KMS-11 (cell line): ENCODE measurements at regions not wholly inside any gene's neighbourhood (a gene's known extent, or its start where the extent isn't known, plus 50 kb on each side); places are given as distances from the start of the nearest gene placed in this dataset.

ENCODE experiments used
- H2AFZ ChIP-seq: fragments of 200-600 bp; sonication (generic); 2 replicates; pipeline ENCODE4 v1.6.1; 2016; ENCODE audit warnings: antibody characterized with exemption, mixed run types, low read depth
- H3K27ac ChIP-seq: fragments of 200-600 bp; sonication (generic); 2 replicates; pipeline ENCODE4 v1.6.1; 2016; ENCODE audit warnings: mild to moderate bottlenecking, mixed run types
- H3K27me3 ChIP-seq: fragments of 200-600 bp; sonication (generic); 2 replicates; pipeline ENCODE4 v1.6.1; 2017; ENCODE audit warnings: mild to moderate bottlenecking, low read depth, mixed run types, moderate library complexity; ENCODE audit not compliant: insufficient read depth
- H3K36me3 ChIP-seq: fragments of 200-600 bp; sonication (generic); 2 replicates; pipeline ENCODE4 v1.6.1; 2017; ENCODE audit warnings: mild to moderate bottlenecking, mixed run types; ENCODE audit not compliant: insufficient read depth
- H3K4me1 ChIP-seq: fragments of 200-600 bp; sonication (generic); 2 replicates; pipeline ENCODE4 v1.6.1; 2016; ENCODE audit warnings: mild to moderate bottlenecking, low read depth, mixed run types; ENCODE audit not compliant: poor library complexity, severe bottlenecking
- H3K4me2 ChIP-seq: fragments of 200-600 bp; sonication (generic); 2 replicates; pipeline ENCODE4 v1.7.0; 2016; ENCODE audit warnings: mild to moderate bottlenecking, mixed run types
- H3K4me3 ChIP-seq: fragments of 200-600 bp; sonication (generic); IDR thresholded peaks from 2 replicates; pipeline ENCODE4 v1.6.1; 2017; ENCODE audit warnings: low read depth, low read length, mixed read lengths; ENCODE audit not compliant: insufficient read depth
- H3K79me2 ChIP-seq: fragments of 200-600 bp; sonication (generic); 2 replicates; pipeline ENCODE4 v1.6.1; 2016; ENCODE audit warnings: low read depth, mixed run types; ENCODE audit not compliant: insufficient read depth
- H3K9ac ChIP-seq: fragments of 200-600 bp; sonication (generic); 2 replicates; pipeline ENCODE4 v1.6.1; 2016; ENCODE audit warnings: mild to moderate bottlenecking, mixed run types
- H4K20me1 ChIP-seq: fragments of 200-600 bp; sonication (generic); 2 replicates; pipeline ENCODE4 v1.6.1; 2016; ENCODE audit warnings: mild to moderate bottlenecking, mixed run types; ENCODE audit not compliant: insufficient read depth
- TF ChIP-seq, protein P1 (sequence below): fragments of 200-600 bp; sonication (generic); conservative IDR thresholded peaks from 2 replicates; pipeline ENCODE4 v1.6.1; 2017; ENCODE audit warnings: low read depth, mild to moderate bottlenecking, antibody characterized with exemption, low read length, moderate library complexity, mixed read lengths

DNA sequence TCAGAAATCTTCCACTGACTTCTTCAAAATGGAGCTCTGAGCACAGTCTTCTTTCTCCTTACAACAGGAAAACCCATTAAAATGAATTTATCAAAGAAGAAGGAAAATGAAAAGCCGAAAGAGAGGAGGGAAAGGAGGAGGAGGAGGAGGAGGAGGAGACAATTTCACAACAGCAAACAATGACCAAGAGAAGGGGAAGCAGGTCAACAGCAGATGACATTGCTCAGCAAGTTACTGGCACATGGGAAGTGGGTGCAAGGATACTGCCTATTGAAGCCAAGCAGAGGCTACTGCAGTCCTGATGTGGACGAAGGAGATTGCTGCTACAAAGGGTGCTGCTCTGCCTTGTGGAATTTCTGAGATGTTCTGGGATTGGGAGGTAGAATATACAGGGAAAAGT is 140.0 kb upstream of the FOXN2 start:
- H2AFZ ChIP-seq = no peak overlapping the region
- H3K27ac ChIP-seq = no peak overlapping the region
- H3K4me1 ChIP-seq = no peaks in the 10 kb centered on the region
- no peaks in the 10 kb centered on the region for H3K36me3 ChIP-seq
- H4K20me1 ChIP-seq = no peaks in the 10 kb centered on the region
- TF ChIP-seq, protein P1, sequence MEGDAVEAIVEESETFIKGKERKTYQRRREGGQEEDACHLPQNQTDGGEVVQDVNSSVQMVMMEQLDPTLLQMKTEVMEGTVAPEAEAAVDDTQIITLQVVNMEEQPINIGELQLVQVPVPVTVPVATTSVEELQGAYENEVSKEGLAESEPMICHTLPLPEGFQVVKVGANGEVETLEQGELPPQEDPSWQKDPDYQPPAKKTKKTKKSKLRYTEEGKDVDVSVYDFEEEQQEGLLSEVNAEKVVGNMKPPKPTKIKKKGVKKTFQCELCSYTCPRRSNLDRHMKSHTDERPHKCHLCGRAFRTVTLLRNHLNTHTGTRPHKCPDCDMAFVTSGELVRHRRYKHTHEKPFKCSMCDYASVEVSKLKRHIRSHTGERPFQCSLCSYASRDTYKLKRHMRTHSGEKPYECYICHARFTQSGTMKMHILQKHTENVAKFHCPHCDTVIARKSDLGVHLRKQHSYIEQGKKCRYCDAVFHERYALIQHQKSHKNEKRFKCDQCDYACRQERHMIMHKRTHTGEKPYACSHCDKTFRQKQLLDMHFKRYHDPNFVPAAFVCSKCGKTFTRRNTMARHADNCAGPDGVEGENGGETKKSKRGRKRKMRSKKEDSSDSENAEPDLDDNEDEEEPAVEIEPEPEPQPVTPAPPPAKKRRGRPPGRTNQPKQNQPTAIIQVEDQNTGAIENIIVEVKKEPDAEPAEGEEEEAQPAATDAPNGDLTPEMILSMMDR = no peak
- H3K27me3 ChIP-seq = no peaks in the 10 kb centered on the region
- no peaks in the 10 kb centered on the region for H3K79me2 ChIP-seq
- H3K4me3 ChIP-seq = no peak overlapping the region
- H3K9ac ChIP-seq = no peak overlapping the region
- H3K4me2 ChIP-seq = no peak overlapping the region

DNA sequence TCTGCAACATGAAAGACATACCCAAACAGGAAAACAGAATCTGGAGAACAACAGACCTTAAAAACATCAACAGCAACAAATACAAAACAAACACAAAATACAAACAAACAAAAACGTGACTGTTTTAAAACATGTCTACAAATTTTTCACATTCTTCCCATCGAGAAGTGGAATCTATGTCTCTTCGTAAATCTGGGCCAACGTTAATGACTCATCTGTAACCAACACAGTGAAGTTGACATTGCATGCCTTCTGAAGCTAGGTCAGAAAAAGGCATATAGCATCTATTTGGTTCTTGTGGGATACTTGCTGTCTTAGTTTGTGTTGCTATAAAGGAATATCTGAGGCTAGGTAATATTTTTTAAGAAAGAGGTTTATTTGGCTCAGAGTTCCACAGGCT is 139.2 kb upstream of the FOXN2 start:
- Histone ChIP-seq H3K9ac (no peak overlapping the region), H3K36me3 (no peaks in the 10 kb centered on the region), H3K4me1 (no peaks in the 10 kb centered on the region), H2AFZ (no peak overlapping the region), H3K79me2 (no peaks in the 10 kb centered on the region), H3K4me2 (no peak overlapping the region), H3K27me3 (no peaks in the 10 kb centered on the region), H3K4me3 (no peak overlapping the region), H4K20me1 (no peaks in the 10 kb centered on the region), H3K27ac (no peak overlapping the region)
- TF ChIP-seq, protein P1 = no peak

DNA sequence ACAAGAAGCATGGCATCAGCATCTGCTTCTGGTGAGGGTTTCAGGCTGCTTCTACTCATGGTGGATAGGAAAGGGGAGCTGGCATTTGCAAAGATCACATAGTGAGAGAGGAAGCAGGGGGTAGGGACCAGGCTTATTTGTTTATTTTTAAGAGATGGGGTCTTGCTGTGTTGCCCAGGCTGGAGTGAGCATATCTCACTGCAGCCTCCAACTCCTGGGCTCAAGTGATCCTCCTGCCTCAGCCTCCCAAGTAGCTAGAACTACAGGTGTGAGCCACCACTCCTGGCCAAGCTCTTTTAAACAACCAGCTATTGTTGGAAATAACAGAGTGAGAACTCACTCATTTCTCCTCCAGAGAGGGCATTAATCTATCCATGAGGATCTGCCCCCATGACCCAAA is 138.8 kb upstream of the FOXN2 start:
- Histone ChIP-seq H3K27me3 (no peaks in the 10 kb centered on the region), H3K4me2 (no peak overlapping the region), H3K4me1 (no peaks in the 10 kb centered on the region), H3K27ac (no peak overlapping the region), H3K9ac (no peak overlapping the region), H4K20me1 (no peaks in the 10 kb centered on the region), H3K4me3 (no peak overlapping the region), H3K79me2 (no peaks in the 10 kb centered on the region), H3K36me3 (no peaks in the 10 kb centered on the region), H2AFZ (no peak overlapping the region)
- TF ChIP-seq, protein P1 = no peak

DNA sequence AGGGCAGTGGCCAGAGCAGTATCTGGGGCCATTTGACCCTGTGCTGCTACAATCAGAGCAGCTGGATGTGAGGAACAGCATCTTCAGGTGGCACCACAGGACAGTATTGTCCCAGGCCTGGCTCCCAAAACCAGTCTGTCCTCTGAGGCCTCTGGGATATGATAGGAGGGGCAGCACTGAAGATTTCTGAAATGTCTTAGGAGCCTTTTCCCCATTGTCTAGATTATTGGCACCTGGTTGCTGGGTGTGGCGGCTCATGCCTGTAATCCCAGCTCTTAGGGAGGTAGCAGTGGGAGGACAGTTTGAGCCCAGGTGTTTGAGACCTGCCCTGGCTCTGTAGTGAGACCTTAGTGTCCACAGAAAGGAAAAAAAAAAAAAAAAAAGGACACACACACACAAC is 137.6 kb upstream of the FOXN2 start:
- Histone ChIP-seq H3K79me2 (no peaks in the 10 kb centered on the region), H3K27me3 (no peaks in the 10 kb centered on the region), H3K36me3 (no peaks in the 10 kb centered on the region), H3K27ac (no peak overlapping the region), H2AFZ (no peak overlapping the region), H3K4me2 (no peak overlapping the region), H4K20me1 (no peaks in the 10 kb centered on the region), H3K9ac (no peak overlapping the region), H3K4me1 (no peaks in the 10 kb centered on the region), H3K4me3 (no peak overlapping the region)
- TF ChIP-seq, protein P1 = no peak

DNA sequence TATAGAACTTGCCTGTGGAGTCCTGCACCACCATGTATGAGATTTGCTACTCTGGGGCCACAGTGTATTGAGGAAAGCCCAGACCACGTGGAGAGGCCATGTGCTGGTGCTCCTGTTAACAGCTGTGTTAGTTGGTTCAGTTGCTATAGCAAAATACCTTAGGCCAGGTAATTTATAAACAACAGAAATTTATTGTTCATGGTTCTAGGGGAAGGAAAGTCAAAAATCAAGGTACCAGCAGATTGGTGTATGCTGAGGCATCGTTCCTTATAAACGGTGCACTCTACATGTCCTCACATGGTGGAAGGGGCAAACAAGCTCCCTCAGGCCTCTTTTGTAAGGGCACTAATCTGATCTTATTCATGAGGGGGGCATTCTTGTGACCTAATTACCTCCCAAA is 135.9 kb upstream of the FOXN2 start:
- Histone ChIP-seq H3K9ac (no peak overlapping the region), H2AFZ (no peak overlapping the region), H3K36me3 (no peaks in the 10 kb centered on the region), H3K4me2 (no peak overlapping the region), H3K27me3 (no peaks in the 10 kb centered on the region), H3K4me3 (no peak overlapping the region), H3K27ac (no peak overlapping the region), H4K20me1 (no peaks in the 10 kb centered on the region), H3K4me1 (no peaks in the 10 kb centered on the region), H3K79me2 (no peaks in the 10 kb centered on the region)
- TF ChIP-seq, protein P1 = no peak
